ENCODE measurements at regions not wholly inside any gene's neighbourhood (a gene's known extent, or its start where the extent isn't known, plus 50 kb on each side); places are given as distances from the start of the nearest gene placed in this dataset.

- Histone ChIP-seq H3F3A (ENCODE audit: insufficient read depth) (no peaks in the 10 kb centered on the region), H3K4me3 (ENCODE audit: insufficient read depth, low read length, poor library complexity, severe bottlenecking) (no peak overlapping the region), H3K36me3 (ENCODE audit: low read length) (no peaks in the 10 kb centered on the region), H3K27me3 (ENCODE audit: low read length) (no peaks in the 10 kb centered on the region), H4K20me1 (ENCODE audit: low read depth, low read length) (no peaks in the 10 kb centered on the region), H3K79me2 (ENCODE audit: insufficient read depth, low read length) (no peaks in the 10 kb centered on the region), H3K4me2 (ENCODE audit: low read depth, low read length, poor library complexity, severe bottlenecking) (no peak overlapping the region), H3K9me3 (ENCODE audit: insufficient read depth, low read length) (no peaks in the 10 kb centered on the region), H3K9me2 (replicated peaks; ENCODE audit: insufficient read depth, low read length) (no peaks in the 10 kb centered on the region), H3K9ac (ENCODE audit: low read length) (no peak overlapping the region), H2AFZ (ENCODE audit: low read depth, low read length, severe bottlenecking) (peak overlapping the region; percentile 42), H3K27ac (ENCODE audit: low read depth, low read length) (no peak overlapping the region)
- no peak for TF ChIP-seq CTCF (IDR thresholded peaks at IDR 0.05; ENCODE audit: insufficient read depth, low read length, poor library complexity, severe bottlenecking)
- TF ChIP-seq EZH2phosphoT487 (conservative IDR thresholded peaks at IDR 0.05; ENCODE audit: low read length) = no peak
Measured at GRCh38 chr21:22632176-22632575, 1634.0 kb downstream of the NCAM2 start.

- no peak for TF ChIP-seq EZH2phosphoT487 (conservative IDR thresholded peaks at IDR 0.05; ENCODE audit: low read length)
- no peak for TF ChIP-seq CTCF (IDR thresholded peaks at IDR 0.05; ENCODE audit: insufficient read depth, low read length, poor library complexity, severe bottlenecking)
- H4K20me1 ChIP-seq (ENCODE audit: low read depth, low read length) = no peaks in the 10 kb centered on the region
- no peaks in the 10 kb centered on the region for H3K36me3 ChIP-seq (ENCODE audit: low read length)
- no peak overlapping the region for H3K4me2 ChIP-seq (ENCODE audit: low read depth, low read length, poor library complexity, severe bottlenecking)
- H3K4me3 ChIP-seq (ENCODE audit: insufficient read depth, low read length, poor library complexity, severe bottlenecking) = no peak overlapping the region
- H3K9ac ChIP-seq (ENCODE audit: low read length) = no peak overlapping the region
- no peaks in the 10 kb centered on the region for H3K9me3 ChIP-seq (ENCODE audit: insufficient read depth, low read length)
- H3K79me2 ChIP-seq (ENCODE audit: insufficient read depth, low read length) = no peaks in the 10 kb centered on the region
- no peaks in the 10 kb centered on the region for H3K9me2 ChIP-seq (replicated peaks; ENCODE audit: insufficient read depth, low read length)
- no peak overlapping the region for H3K27ac ChIP-seq (ENCODE audit: low read depth, low read length)
- no peak overlapping the region for H2AFZ ChIP-seq (ENCODE audit: low read depth, low read length, severe bottlenecking)
- no peaks in the 10 kb centered on the region for H3F3A ChIP-seq (ENCODE audit: insufficient read depth)
- H3K27me3 ChIP-seq (ENCODE audit: low read length) = no peaks in the 10 kb centered on the region
Measured at GRCh38 chr21:22649246-22649645, 1651.0 kb downstream of the NCAM2 start.

- Histone ChIP-seq H2AFZ (ENCODE audit: low read depth, low read length, severe bottlenecking) (no peak overlapping the region), H3K79me2 (ENCODE audit: insufficient read depth, low read length) (no peaks in the 10 kb centered on the region), H3K27me3 (ENCODE audit: low read length) (no peaks in the 10 kb centered on the region), H3K9me2 (replicated peaks; ENCODE audit: insufficient read depth, low read length) (no peaks in the 10 kb centered on the region), H3K9ac (ENCODE audit: low read length) (no peak overlapping the region), H3K4me2 (ENCODE audit: low read depth, low read length, poor library complexity, severe bottlenecking) (no peak overlapping the region), H4K20me1 (ENCODE audit: low read depth, low read length) (no peaks in the 10 kb centered on the region), H3K9me3 (ENCODE audit: insufficient read depth, low read length) (no peaks in the 10 kb centered on the region), H3K36me3 (ENCODE audit: low read length) (no peaks in the 10 kb centered on the region), H3F3A (ENCODE audit: insufficient read depth) (no peaks in the 10 kb centered on the region), H3K4me3 (ENCODE audit: insufficient read depth, low read length, poor library complexity, severe bottlenecking) (no peak overlapping the region), H3K27ac (ENCODE audit: low read depth, low read length) (no peak overlapping the region)
- no peak for TF ChIP-seq EZH2phosphoT487 (conservative IDR thresholded peaks at IDR 0.05; ENCODE audit: low read length)
- TF ChIP-seq CTCF (IDR thresholded peaks at IDR 0.05; ENCODE audit: insufficient read depth, low read length, poor library complexity, severe bottlenecking) = no peak
Measured at GRCh38 chr21:22650226-22650625, 1652.0 kb downstream of the NCAM2 start.
